Brain microvascular endothelial cell (primary cell): ENCODE measurements at regions not wholly inside any gene's neighbourhood (a gene's known extent, or its start where the extent isn't known, plus 50 kb on each side); places are given as distances from the start of the nearest gene placed in this dataset.

ENCODE experiments used
- DNase-seq: peaks from one replicate; pipeline ENCODE4 v3.0.0-alpha.2; 2020
- H3K27ac ChIP-seq: fragments of 250-450 bp; sonication (Bioruptor Pico); 2 replicates; pipeline ENCODE4 v1.5.1; 2020; ENCODE audit warnings: mild to moderate bottlenecking, moderate library complexity
- H3K27me3 ChIP-seq: fragments of 250-450 bp; sonication (Bioruptor Pico); replicated peaks from 2 replicates; pipeline ENCODE4 v1.5.1; 2020; ENCODE audit warnings: mild to moderate bottlenecking
- H3K36me3 ChIP-seq: fragments of 250-450 bp; sonication (Bioruptor Pico); replicated peaks from 2 replicates; pipeline ENCODE4 v1.5.1; 2020; ENCODE audit warnings: mild to moderate bottlenecking
- H3K4me3 ChIP-seq: 2 replicates; pipeline ENCODE4 v1.5.1; 2011; ENCODE audit warnings: low read depth, mild to moderate bottlenecking, control low read depth, low read length, moderate library complexity
- CTCF ChIP-seq: IDR thresholded peaks from 2 replicates; pipeline ENCODE4 v1.5.1; 2011; ENCODE audit warnings: low read depth, mild to moderate bottlenecking, moderate library complexity, low read length, control low read depth, inconsistent platforms; ENCODE audit errors: missing control alignments
- in situ Hi-C: cut with HindIII; loops from 2 replicates; pipeline ENCODE4 v1.10.0; 2017; ENCODE audit warnings: low sequenced_read_pairs, low pct_ligation_motif_present

- no peak for DNase-seq
- Histone ChIP-seq H3K4me3 (no peak overlapping the region), H3K27ac (no peak overlapping the region), H3K27me3 (no peaks in the 10 kb centered on the region), H3K36me3 (no peaks in the 10 kb centered on the region)
- in situ Hi-C loops: no loop called here
- no peak for TF ChIP-seq CTCF
Observed at GRCh38 chr14:104524726-104525125, 54.8 kb upstream of the C14orf180 start.

GRCh38 chr14:104526723-104527645 lies 52.6 kb upstream of the C14orf180 start:
- Histone ChIP-seq H3K36me3 (no peaks in the 10 kb centered on the region), H3K27me3 (no peaks in the 10 kb centered on the region), H3K4me3 (no peak overlapping the region), H3K27ac (no peak overlapping the region)
- in situ Hi-C loops: no loop called here
- TF ChIP-seq CTCF: no peak
- DNase-seq: no peak

GRCh38 chr14:104527857-104528459 lies 51.6 kb upstream of the C14orf180 start:
- Histone ChIP-seq H3K36me3 (no peaks in the 10 kb centered on the region), H3K27me3 (no peaks in the 10 kb centered on the region), H3K4me3 (no peak overlapping the region), H3K27ac (no peak overlapping the region)
- no peak for TF ChIP-seq CTCF
- DNase-seq: no peak
- in situ Hi-C loops: no loop called here

GRCh38 chr14:104528496-104528895 lies 51.1 kb upstream of the C14orf180 start:
- TF ChIP-seq CTCF: no peak

More at GRCh38 chr14:104528496-104528895, 51.1 kb upstream of the C14orf180 start:
- in situ Hi-C loops: no loop called here
- H3K27ac ChIP-seq: no peak overlapping the region
- no peak overlapping the region for H3K4me3 ChIP-seq
- H3K36me3 ChIP-seq: no peaks in the 10 kb centered on the region
- no peak for DNase-seq
- H3K27me3 ChIP-seq: no peaks in the 10 kb centered on the region
